GDM1 (cell line): ENCODE measurements at regions not wholly inside any gene's neighbourhood (a gene's known extent, or its start where the extent isn't known, plus 50 kb on each side); places are given as distances from the start of the nearest gene placed in this dataset.
"Not testable (repeated sequence)": the region's sequence is repeated elsewhere in the genome, so short reads cannot be mapped to it uniquely, and the experiment has no call there.

Experiments
- DNase-seq: peaks from one replicate; lab custom pipeline; 2025; lab: John Stamatoyannopoulos, UW

GRCh38 chrX:3919668-3920423 is 206.4 kb upstream of the PRKX start:
- not testable (repeated sequence) for DNase-seq

- not testable (repeated sequence) for DNase-seq
These were observed 201.4 kb upstream of the PRKX start for GRCh38 chrX:3914813-3915212.

- not testable (repeated sequence) for DNase-seq
These were observed 200.6 kb upstream of the PRKX start for GRCh38 chrX:3914059-3914458.

GRCh38 chrX:3911012-3911411 is 197.6 kb upstream of the PRKX start:
- not testable (repeated sequence) for DNase-seq

GRCh38 chrX:3910611-3911010 is 197.2 kb upstream of the PRKX start:
- not testable (repeated sequence) for DNase-seq

GRCh38 chrX:3905522-3906258 is 192.2 kb upstream of the PRKX start:
- not testable (repeated sequence) for DNase-seq

- not testable (repeated sequence) for DNase-seq
These were observed 188.8 kb upstream of the PRKX start for GRCh38 chrX:3902222-3902621.

- DNase-seq = not testable (repeated sequence)
These were observed 183.3 kb upstream of the PRKX start for GRCh38 chrX:3896755-3897154.

GRCh38 chrX:3882553-3882920 is 169.1 kb upstream of the PRKX start:
- not testable (repeated sequence) for DNase-seq

- DNase-seq = not testable (repeated sequence)
These were observed 168.6 kb upstream of the PRKX start for GRCh38 chrX:3881898-3882552.

- DNase-seq = not testable (repeated sequence)
These were observed 167.9 kb upstream of the PRKX start for GRCh38 chrX:3881255-3881895.

- not testable (repeated sequence) for DNase-seq
These were observed 162.9 kb upstream of the PRKX start for GRCh38 chrX:3876393-3876792.

- DNase-seq = not testable (repeated sequence)
These were observed 162.2 kb upstream of the PRKX start for GRCh38 chrX:3875638-3876037.

GRCh38 chrX:3872226-3872879 is 158.9 kb upstream of the PRKX start:
- not testable (repeated sequence) for DNase-seq

- not testable (repeated sequence) for DNase-seq
These were observed 153.8 kb upstream of the PRKX start for GRCh38 chrX:3867067-3867831.

GRCh38 chrX:3858332-3858731 is 144.9 kb upstream of the PRKX start:
- not testable (repeated sequence) for DNase-seq

- DNase-seq = not testable (repeated sequence)
These were observed 130.2 kb upstream of the PRKX start for GRCh38 chrX:3843522-3844145.

GRCh38 chrX:3842822-3843521 is 129.5 kb upstream of the PRKX start:
- not testable (repeated sequence) for DNase-seq

- DNase-seq = not testable (repeated sequence)
These were observed 125.3 kb upstream of the PRKX start for GRCh38 chrX:3838754-3839153.
